ENCODE measurements at regions not wholly inside any gene's neighbourhood (a gene's known extent, or its start where the extent isn't known, plus 50 kb on each side); places are given as distances from the start of the nearest gene placed in this dataset.
"Not testable (repeated sequence)": the region's sequence is repeated elsewhere in the genome, so short reads cannot be mapped to it uniquely, and the experiment has no call there.

DNA sequence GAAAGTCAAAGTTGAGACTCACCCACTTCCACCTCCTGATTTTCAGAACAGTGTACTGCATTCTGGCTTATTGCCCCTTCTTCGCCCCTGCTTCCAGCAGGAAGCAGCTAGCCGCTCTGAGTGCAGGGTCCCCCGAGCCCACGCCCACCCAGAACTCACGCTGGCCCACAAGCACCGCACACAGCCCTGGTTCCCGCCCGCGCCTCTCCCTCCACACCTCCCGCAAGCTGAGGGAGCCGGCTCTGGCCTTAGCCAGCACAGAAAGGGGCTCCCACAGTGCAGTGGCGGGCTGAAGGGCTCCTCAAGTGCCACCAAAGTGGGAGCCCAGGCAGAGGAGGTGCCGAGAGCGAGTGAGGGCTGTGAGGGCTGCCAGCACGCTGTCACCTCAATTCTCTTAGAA is 657.7 kb upstream of the SPRY2 start:
- ATAC-seq (ENCODE audit: low read depth); CTCF ChIA-PET: not testable (repeated sequence)

More for the DNA sequence above, 657.7 kb upstream of the SPRY2 start:
- H4K8ac ChIP-seq (ENCODE audit: low read depth in 2 of 2, low read length in 2 of 2); H3K27me3 ChIP-seq (ENCODE audit: control insufficient read depth, insufficient read depth, low read length); H4K5ac ChIP-seq (ENCODE audit: low read depth, low read length); H2BK5ac ChIP-seq (ENCODE audit: low read depth, low read length, poor library complexity, severe bottlenecking); H3K4me3 ChIP-seq (ENCODE audit: insufficient read depth, low read depth, low read length); H2BK20ac ChIP-seq (ENCODE audit: low read depth, low read length); H2BK120ac ChIP-seq (ENCODE audit: low read depth, low read length); H2AFZ ChIP-seq (replicated peaks; ENCODE audit: low read length, poor library complexity); H2BK15ac ChIP-seq (ENCODE audit: low read depth, low read length); H4K20me1 ChIP-seq (ENCODE audit: insufficient read depth, low read length); H3K4ac ChIP-seq (ENCODE audit: low read depth, low read length); H3K9me3 ChIP-seq (ENCODE audit: control insufficient read depth, insufficient read depth, low read length); DNase-seq; H3K18ac ChIP-seq (ENCODE audit: low read depth, low read length); H2AK5ac ChIP-seq (ENCODE audit: low read depth, low read length); H4K91ac ChIP-seq (ENCODE audit: insufficient read depth, low read depth, low read length); H3K23ac ChIP-seq (ENCODE audit: low read depth, low read length); POLR2A ChIA-PET (ENCODE audit: unreplicated experiment); H3K27ac ChIP-seq (ENCODE audit: insufficient read depth, low read length); in situ Hi-C loops (cut with MboI; ENCODE audit: low sequenced_read_pairs); H3K14ac ChIP-seq (replicated peaks; ENCODE audit: low read depth, low read length); H3K4me1 ChIP-seq (ENCODE audit: control insufficient read depth, insufficient read depth, low read length); H3K36me3 ChIP-seq (ENCODE audit: control insufficient read depth, insufficient read depth, low read length); H3K9me1 ChIP-seq (ENCODE audit: insufficient read depth, low read length); H3K9ac ChIP-seq (ENCODE audit: low read depth, low read length); dilution Hi-C loops (cut with HindIII; ENCODE audit: low sequenced_read_pairs, unreplicated experiment); H3K56ac ChIP-seq (ENCODE audit: extremely low read depth, insufficient read depth, low read length); H3K79me1 ChIP-seq (ENCODE audit: low read depth in 1 of 2, low read length in 2 of 2); H3K4me2 ChIP-seq (ENCODE audit: low read depth, low read length); BruUV-seq (replicated peaks); intact Hi-C loops (cut with micrococcal nuclease); H2AK9ac ChIP-seq (replicated peaks; ENCODE audit: low read depth, low read length, poor library complexity): not testable (repeated sequence)
- WGBS, 2 experiments (ENCODE audit: extremely low coverage in 2 of 2, insufficient read length in 1 of 2): 60% methylated on average over 1 of the region's 15 CpGs; no CpG with 5 or more reads in 1 of the 2 experiments

Measured in IMR-90 (cell line).